Activated T-cell treated with anti-CD3 and anti-CD28 coated beads, Interleukin-2, amount 50 U/mL, for 4 hours (primary cell): ENCODE measurements at regions not wholly inside any gene's neighbourhood (a gene's known extent, or its start where the extent isn't known, plus 50 kb on each side); places are given as distances from the start of the nearest gene placed in this dataset.

ENCODE experiments used
- ATAC-seq, 2 donors: fragments of 200-7000 bp; cut with Tn5 transposase; one replicate each; pipeline ENCODE4 v1.10.0; 2021
- DNase-seq: peaks from one replicate; pipeline ENCODE4 v3.0.0-alpha.2; 2020
- H3K27me3 Mint-ChIP-seq: one replicate; pipeline ENCODE4 v1.8.0; 2021; ENCODE audit warnings: low read depth, mixed read lengths
- H3K36me3 Mint-ChIP-seq: one replicate; pipeline ENCODE4 v1.8.0; 2022; ENCODE audit warnings: mixed read lengths; ENCODE audit not compliant: insufficient read depth
- H3K4me1 Mint-ChIP-seq: one replicate; pipeline ENCODE4 v1.8.0; 2021; ENCODE audit warnings: low read depth, mixed read lengths
- H3K4me3 Mint-ChIP-seq: one replicate; pipeline ENCODE4 v1.8.0; 2021; ENCODE audit warnings: mild to moderate bottlenecking, moderate library complexity, mixed read lengths
- H3K9me3 Mint-ChIP-seq: one replicate; pipeline ENCODE4 v1.8.0; 2021; ENCODE audit warnings: mixed read lengths

DNA sequence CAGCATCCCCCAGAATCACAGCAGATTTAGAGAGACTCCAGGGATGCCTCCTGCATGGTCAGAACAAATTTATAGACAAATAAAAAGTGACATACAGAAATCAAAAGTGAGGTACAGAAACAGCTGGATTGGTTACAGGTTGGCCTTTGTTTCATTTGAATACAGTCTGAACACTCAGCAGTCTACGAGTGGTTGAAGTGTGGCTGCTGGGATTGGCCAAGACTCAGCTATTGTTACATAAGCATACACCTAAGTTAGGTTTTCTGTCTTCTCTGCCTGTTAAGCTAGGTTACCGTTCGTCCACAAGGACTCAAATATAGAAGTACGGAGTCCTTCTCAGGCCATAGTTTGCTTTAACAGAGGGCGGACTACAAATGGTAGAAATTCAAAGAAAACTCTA lies 262.4 kb upstream of the SLC14A2 start:
- Mint-ChIP-seq H3K4me3 (no peak overlapping the region), H3K9me3 (no peaks in the 10 kb centered on the region), H3K27me3 (no peaks in the 10 kb centered on the region), H3K4me1 (no peaks in the 10 kb centered on the region), H3K36me3 (no peaks in the 10 kb centered on the region)
- ATAC-seq = no peak
- DNase-seq = no peak

DNA sequence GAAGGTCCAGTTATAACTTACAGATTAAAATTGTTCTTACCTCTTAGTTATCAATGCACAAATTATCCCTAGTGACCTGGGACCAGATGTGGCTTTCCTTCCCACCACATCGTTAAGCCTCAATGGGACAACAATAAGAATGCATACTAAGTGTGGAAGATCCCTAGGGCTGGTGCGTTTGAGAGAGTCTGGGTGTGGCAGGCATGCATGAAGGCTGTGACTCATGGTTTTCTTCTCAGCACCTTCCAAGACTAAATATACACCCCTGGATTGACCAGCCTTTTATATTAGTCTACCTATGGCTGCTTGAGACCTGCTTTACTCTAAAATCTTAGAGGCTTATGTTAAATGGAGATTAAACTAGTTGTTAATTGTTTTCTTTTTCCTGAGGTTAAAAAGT lies 261.7 kb upstream of the SLC14A2 start:
- Mint-ChIP-seq H3K36me3 (no peaks in the 10 kb centered on the region), H3K4me3 (no peak overlapping the region), H3K9me3 (no peaks in the 10 kb centered on the region), H3K27me3 (no peaks in the 10 kb centered on the region), H3K4me1 (no peaks in the 10 kb centered on the region)
- DNase-seq (no peak), ATAC-seq (no peak)

DNA sequence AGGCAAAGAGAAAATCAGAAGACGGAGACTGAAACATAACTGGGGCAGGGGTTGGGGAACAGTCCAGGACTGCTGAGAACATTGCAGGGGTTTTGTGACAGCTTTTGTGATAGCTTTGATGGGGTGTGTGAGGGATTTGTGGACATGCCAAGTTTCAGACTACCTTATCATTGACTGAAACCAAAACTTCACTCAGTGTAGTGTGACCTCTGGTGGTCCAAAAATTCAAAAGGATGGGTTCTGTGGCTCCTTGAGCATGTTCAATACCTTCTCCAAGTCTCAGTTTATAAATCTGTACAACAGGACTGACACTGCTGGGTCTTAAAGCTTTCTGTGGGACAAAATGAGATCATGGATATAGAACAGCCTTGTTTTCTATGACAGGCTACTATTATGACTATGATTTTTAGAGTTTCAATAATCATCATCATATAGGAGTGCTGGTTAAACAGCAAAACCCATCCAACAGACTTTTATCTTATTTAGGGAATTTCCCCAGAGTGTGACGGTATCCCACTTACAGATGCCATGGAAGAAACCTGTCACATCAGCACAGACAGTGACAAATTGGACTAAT lies 259.2 kb upstream of the SLC14A2 start:
- H3K9me3 Mint-ChIP-seq = no peaks in the 10 kb centered on the region
- peaks cover 3% of the 10 kb centered on the region for H3K27me3 Mint-ChIP-seq
- no peaks in the 10 kb centered on the region for H3K36me3 Mint-ChIP-seq
- no peaks in the 10 kb centered on the region for H3K4me1 Mint-ChIP-seq
- H3K4me3 Mint-ChIP-seq = no peak overlapping the region
- ATAC-seq (peak; percentile 17 to 25), DNase-seq (no peak)

DNA sequence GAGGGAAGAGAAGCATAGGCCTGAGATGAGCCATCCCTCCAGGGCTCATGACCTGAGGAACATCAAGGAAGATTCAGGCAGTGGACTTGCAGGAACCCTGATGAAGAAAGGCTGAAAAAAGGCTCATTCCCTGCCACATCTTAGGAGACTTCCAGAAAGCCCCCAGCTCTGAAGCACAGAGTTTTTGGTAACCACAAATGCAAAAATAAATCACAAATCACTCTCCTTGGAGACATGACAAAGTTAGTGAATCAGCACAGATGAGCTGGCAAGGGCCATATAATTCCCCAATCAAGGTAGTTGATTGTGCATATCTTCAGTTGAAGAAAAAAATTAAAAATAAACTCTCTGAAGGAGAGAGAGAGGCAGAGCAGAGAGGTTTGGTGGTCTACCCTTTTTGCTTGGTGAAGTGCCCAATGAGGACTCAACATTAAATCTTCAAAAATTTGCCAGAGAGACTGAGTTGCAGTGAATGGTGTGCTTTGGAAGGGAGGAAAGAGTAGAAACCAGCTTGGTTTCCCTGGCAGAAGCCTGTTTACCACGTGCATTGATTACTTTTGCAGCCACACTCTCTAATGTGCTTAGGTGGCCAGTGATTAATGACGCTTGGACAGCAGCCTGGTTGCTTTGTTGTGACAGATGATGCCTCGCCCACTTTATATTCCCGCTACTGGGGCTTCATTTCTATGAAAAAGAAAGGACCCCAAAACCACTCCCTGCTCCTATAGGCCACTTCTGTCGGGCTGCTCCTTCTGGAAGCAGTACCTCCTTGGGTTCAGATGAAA lies 257.4 kb upstream of the SLC14A2 start:
- ATAC-seq (no peak), DNase-seq (no peak)
- Mint-ChIP-seq H3K4me3 (no peak overlapping the region), H3K27me3 (peaks cover 5% of the 10 kb centered on the region), H3K9me3 (no peaks in the 10 kb centered on the region), H3K4me1 (no peaks in the 10 kb centered on the region), H3K36me3 (no peaks in the 10 kb centered on the region)

- Mint-ChIP-seq H3K9me3 (no peaks in the 10 kb centered on the region), H3K4me3 (no peak overlapping the region), H3K36me3 (no peaks in the 10 kb centered on the region), H3K27me3 (peaks cover 8% of the 10 kb centered on the region), H3K4me1 (no peaks in the 10 kb centered on the region)
- no peak for ATAC-seq
- no peak for DNase-seq
Measured at GRCh38 chr18:45359275-45360009, 255.8 kb upstream of the SLC14A2 start.

GRCh38 chr18:45361125-45361851 lies 254.0 kb upstream of the SLC14A2 start:
- no peak for ATAC-seq
- no peak for DNase-seq
- Mint-ChIP-seq H3K36me3 (no peaks in the 10 kb centered on the region), H3K9me3 (no peaks in the 10 kb centered on the region), H3K4me3 (no peak overlapping the region), H3K27me3 (peaks cover 8% of the 10 kb centered on the region), H3K4me1 (no peaks in the 10 kb centered on the region)

DNA sequence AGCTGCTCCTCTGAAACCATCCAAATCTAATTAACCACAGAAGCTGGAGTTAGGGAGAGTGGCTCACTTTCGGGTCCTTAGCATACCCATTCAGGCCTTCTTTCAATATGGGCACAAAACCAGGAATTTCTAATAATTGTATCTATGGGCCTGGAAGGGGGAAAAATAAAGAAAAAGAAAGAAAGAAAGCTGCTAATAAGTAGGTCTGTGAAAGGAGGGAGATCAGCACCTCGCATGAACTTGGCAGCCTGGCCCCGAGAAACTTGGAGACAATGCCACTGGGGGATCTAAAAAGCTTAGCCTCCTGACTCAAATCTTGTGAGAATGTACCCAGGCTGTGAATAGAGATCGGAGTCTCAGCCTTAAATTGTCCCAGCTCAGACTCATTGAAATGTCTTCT lies 252.1 kb upstream of the SLC14A2 start:
- no peaks in the 10 kb centered on the region for H3K9me3 Mint-ChIP-seq
- peaks cover 8% of the 10 kb centered on the region for H3K27me3 Mint-ChIP-seq
- H3K36me3 Mint-ChIP-seq = no peaks in the 10 kb centered on the region
- no peak overlapping the region for H3K4me3 Mint-ChIP-seq
- ATAC-seq (no peak), DNase-seq (no peak)
- H3K4me1 Mint-ChIP-seq = no peaks in the 10 kb centered on the region

GRCh38 chr18:45365835-45366234 lies 249.4 kb upstream of the SLC14A2 start:
- DNase-seq = no peak
- H3K36me3 Mint-ChIP-seq = no peaks in the 10 kb centered on the region
- H3K9me3 Mint-ChIP-seq = no peaks in the 10 kb centered on the region
- H3K4me3 Mint-ChIP-seq = no peak overlapping the region
- H3K27me3 Mint-ChIP-seq = peaks cover 9% of the 10 kb centered on the region
- no peaks in the 10 kb centered on the region for H3K4me1 Mint-ChIP-seq
- ATAC-seq = no peak

GRCh38 chr18:45370255-45371010 lies 244.8 kb upstream of the SLC14A2 start:
- Mint-ChIP-seq H3K4me1 (no peaks in the 10 kb centered on the region), H3K36me3 (no peaks in the 10 kb centered on the region), H3K4me3 (no peak overlapping the region), H3K27me3 (peaks cover 2% of the 10 kb centered on the region), H3K9me3 (no peaks in the 10 kb centered on the region)
- ATAC-seq (no peak), DNase-seq (no peak)

- no peak for DNase-seq
- ATAC-seq = no peak
- no peaks in the 10 kb centered on the region for H3K9me3 Mint-ChIP-seq
- no peak overlapping the region for H3K4me3 Mint-ChIP-seq
- H3K27me3 Mint-ChIP-seq = peaks cover 4% of the 10 kb centered on the region
- H3K4me1 Mint-ChIP-seq = no peaks in the 10 kb centered on the region
- H3K36me3 Mint-ChIP-seq = no peaks in the 10 kb centered on the region
Measured at GRCh38 chr18:45373286-45373880, 241.9 kb upstream of the SLC14A2 start.

DNA sequence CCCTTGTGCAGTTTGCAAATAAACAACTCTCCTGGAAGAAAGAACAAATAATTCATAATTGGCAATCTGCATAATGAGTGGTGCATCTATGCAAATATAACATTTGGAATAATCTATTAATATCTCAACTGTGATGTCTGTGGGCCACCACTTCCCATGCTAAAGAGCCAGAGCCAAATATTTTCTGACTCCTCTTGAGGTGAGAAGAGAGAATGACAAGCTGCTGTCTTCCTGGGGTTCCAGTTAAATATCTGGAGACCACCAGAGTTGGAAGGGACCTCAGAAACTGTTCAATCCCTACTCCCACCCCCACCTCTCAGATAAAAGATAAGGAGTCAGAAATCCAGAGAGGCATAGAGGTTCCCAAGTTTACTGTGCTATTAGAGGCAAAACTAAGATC lies 241.0 kb upstream of the SLC14A2 start:
- no peaks in the 10 kb centered on the region for H3K36me3 Mint-ChIP-seq
- no peak for ATAC-seq

DNA sequence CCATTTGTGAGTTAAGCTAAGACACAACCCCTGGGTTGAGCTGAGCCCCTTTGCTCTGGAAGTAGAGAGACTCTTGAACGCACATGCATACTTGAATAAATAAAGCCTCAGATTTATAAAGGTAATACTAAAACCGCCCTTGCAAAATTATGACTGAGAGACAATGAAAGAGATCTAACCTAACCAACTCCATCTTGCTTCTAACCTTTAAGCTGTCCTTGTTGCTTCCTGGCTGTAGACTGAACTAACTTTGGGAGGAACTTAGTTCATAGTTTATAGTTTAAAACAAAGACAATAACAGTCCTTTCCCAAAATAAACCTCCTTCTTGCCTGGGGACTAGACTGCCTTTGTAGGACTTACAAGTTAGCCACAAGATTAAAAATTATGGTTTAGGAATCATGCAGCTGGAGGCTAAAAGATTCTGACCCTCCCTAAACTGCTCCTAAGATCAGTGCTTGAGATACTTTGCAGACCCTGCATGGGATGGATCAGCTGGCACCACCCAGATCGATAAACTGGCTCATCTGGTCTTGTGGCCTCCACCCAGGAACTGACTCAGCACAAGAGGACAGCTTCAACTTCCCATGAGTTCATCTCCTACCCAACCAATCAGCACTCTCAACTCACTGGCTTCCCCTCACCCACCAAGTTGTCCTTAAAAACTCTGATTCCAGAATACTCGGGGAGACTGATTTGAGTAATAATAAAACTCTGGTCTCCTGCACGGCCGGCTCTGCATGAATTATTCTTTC lies 240.2 kb upstream of the SLC14A2 start:
- Mint-ChIP-seq H3K9me3 (no peaks in the 10 kb centered on the region), H3K4me1 (no peaks in the 10 kb centered on the region), H3K36me3 (no peaks in the 10 kb centered on the region), H3K4me3 (no peak overlapping the region), H3K27me3 (peaks cover 6% of the 10 kb centered on the region)
- ATAC-seq (no peak), DNase-seq (no peak)

More for the DNA sequence above, 241.0 kb upstream of the SLC14A2 start:
- Mint-ChIP-seq H3K4me1 (no peaks in the 10 kb centered on the region), H3K9me3 (no peaks in the 10 kb centered on the region), H3K4me3 (no peak overlapping the region), H3K27me3 (peaks cover 4% of the 10 kb centered on the region)
- no peak for DNase-seq

- no peaks in the 10 kb centered on the region for H3K4me1 Mint-ChIP-seq
- no peaks in the 10 kb centered on the region for H3K36me3 Mint-ChIP-seq
- peaks cover 6% of the 10 kb centered on the region for H3K27me3 Mint-ChIP-seq
- DNase-seq = no peak
- ATAC-seq = no peak
- no peaks in the 10 kb centered on the region for H3K9me3 Mint-ChIP-seq
- no peak overlapping the region for H3K4me3 Mint-ChIP-seq
Measured at GRCh38 chr18:45376193-45376592, 239.1 kb upstream of the SLC14A2 start.
